GM12891 (cell line): ENCODE measurements at regions not wholly inside any gene's neighbourhood (a gene's known extent, or its start where the extent isn't known, plus 50 kb on each side); places are given as distances from the start of the nearest gene placed in this dataset.

Experiments
- POLR2A ChIP-seq: IDR thresholded peaks from 2 replicates; pipeline ENCODE4 v1.6.1; 2011; ENCODE audit warnings: low read depth, low read length, control low read depth
- POLR2AphosphoS5 ChIP-seq: IDR thresholded peaks from 2 replicates; pipeline ENCODE4 v1.6.1; 2011; ENCODE audit warnings: low read depth, low read length, control low read depth
- POU2F2 ChIP-seq: IDR thresholded peaks from 2 replicates; pipeline ENCODE4 v1.6.1; 2011; ENCODE audit warnings: low read depth, mild to moderate bottlenecking, control low read depth, low read length, moderate library complexity
- TAF1 ChIP-seq: IDR thresholded peaks from 2 replicates; pipeline ENCODE4 v1.6.1; 2011; ENCODE audit warnings: low read depth, low read length, control low read depth

- no peak for TF ChIP-seq POLR2AphosphoS5
- no peak for TF ChIP-seq POLR2A
- TF ChIP-seq POU2F2: no peak
- no peak for TF ChIP-seq TAF1
Measured at GRCh38 chr17:33922971-33923370, 332.1 kb upstream of the CCL2 start.
